IMR-90 (cell line): ENCODE measurements at regions not wholly inside any gene's neighbourhood (a gene's known extent, or its start where the extent isn't known, plus 50 kb on each side); places are given as distances from the start of the nearest gene placed in this dataset.

Experiments
- ATAC-seq: fragments of 200-7000 bp; cut with Tn5 transposase; 2 replicates; pipeline ENCODE4 v1.9.1; 2020; ENCODE audit warnings: low read depth, mild to moderate bottlenecking, moderate library complexity
- BruUV-seq: library from RNA; stranded (reverse); fragments of 400-500 nt; replicated peaks from 2 replicates; lab custom pipeline; 2021; lab: Mats Ljungman, UMichigan
- CTCF ChIA-PET: fragments of 300-600 bp; formaldehyde crosslinking; extraction: SDS; loops from one replicate; lab custom pipeline; 2021; ENCODE audit warnings: antibody characterized with exemption; lab: Yijun Ruan, JAX
- POLR2A ChIA-PET: fragments of 300-600 bp; sonication (Branson Sonifier 250); formaldehyde crosslinking; loops from one replicate; lab custom pipeline; 2022; ENCODE audit warnings: antibody characterized with exemption; ENCODE audit not compliant: unreplicated experiment; lab: Charles Lee
- DNase-seq: peaks from one replicate; pipeline ENCODE4 v3.0.0; 2013
- H2AFZ ChIP-seq: replicated peaks from 2 replicates; pipeline ENCODE3; 2013; ENCODE audit warnings: low read length, mild to moderate bottlenecking; ENCODE audit not compliant: poor library complexity
- H2AK5ac ChIP-seq: 2 replicates; pipeline ENCODE4 v1.6.1; 2013; ENCODE audit warnings: low read depth, low read length, inconsistent platforms
- H2AK9ac ChIP-seq: replicated peaks from 2 replicates; pipeline ENCODE3; 2013; ENCODE audit warnings: mild to moderate bottlenecking, low read depth, low read length, moderate library complexity; ENCODE audit not compliant: poor library complexity
- H2BK120ac ChIP-seq: 2 replicates; pipeline ENCODE4 v1.6.1; 2013; ENCODE audit warnings: low read depth, low read length, inconsistent platforms
- H2BK15ac ChIP-seq: 3 replicates; pipeline ENCODE4 v1.6.1; 2013; ENCODE audit warnings: low read depth, low read length, inconsistent platforms
- H2BK20ac ChIP-seq: 2 replicates; pipeline ENCODE4 v1.6.1; 2013; ENCODE audit warnings: low read depth, mild to moderate bottlenecking, inconsistent platforms, low read length, moderate library complexity
- H2BK5ac ChIP-seq: 2 replicates; pipeline ENCODE4 v1.6.1; 2013; ENCODE audit warnings: mild to moderate bottlenecking, low read depth, low read length, inconsistent platforms; ENCODE audit not compliant: poor library complexity, severe bottlenecking
- H3K14ac ChIP-seq: replicated peaks from 2 replicates; pipeline ENCODE4 v1.6.1; 2013; ENCODE audit warnings: low read depth, low read length, inconsistent platforms
- H3K18ac ChIP-seq: 2 replicates; pipeline ENCODE4 v1.6.1; 2013; ENCODE audit warnings: low read depth, low read length, control low read depth
- H3K23ac ChIP-seq: 2 replicates; pipeline ENCODE4 v1.6.1; 2013; ENCODE audit warnings: low read depth, low read length, inconsistent platforms
- H3K27ac ChIP-seq: 2 replicates; pipeline ENCODE4 v1.5.1; 2013; ENCODE audit warnings: mild to moderate bottlenecking, control low read depth, low read length; ENCODE audit not compliant: insufficient read depth
- H3K27me3 ChIP-seq: 2 replicates; pipeline ENCODE4 v1.6.1; 2013; ENCODE audit warnings: low read length; ENCODE audit not compliant: control insufficient read depth, insufficient read depth
- H3K36me3 ChIP-seq: 2 replicates; pipeline ENCODE4 v1.6.1; 2013; ENCODE audit warnings: low read length, mixed read lengths; ENCODE audit not compliant: control insufficient read depth, insufficient read depth
- H3K4ac ChIP-seq: 2 replicates; pipeline ENCODE4 v1.6.1; 2013; ENCODE audit warnings: low read depth, low read length, inconsistent platforms
- H3K4me1 ChIP-seq: 2 replicates; pipeline ENCODE4 v1.6.1; 2013; ENCODE audit warnings: low read length, mixed read lengths; ENCODE audit not compliant: control insufficient read depth, insufficient read depth
- H3K4me2 ChIP-seq: 2 replicates; pipeline ENCODE4 v1.6.1; 2013; ENCODE audit warnings: low read depth, mild to moderate bottlenecking, control low read depth, low read length, moderate library complexity
- H3K4me3 ChIP-seq: 2 replicates; pipeline ENCODE4 v1.5.1; 2013; ENCODE audit warnings: low read depth, mild to moderate bottlenecking, control low read depth, low read length, moderate library complexity; ENCODE audit not compliant: insufficient read depth
- H3K56ac ChIP-seq: 2 replicates; pipeline ENCODE4 v1.6.1; 2013; ENCODE audit warnings: low read length, inconsistent platforms; ENCODE audit not compliant: insufficient read depth; ENCODE audit errors: extremely low read depth
- H3K79me1 ChIP-seq, 2 experiments: 2 replicates each; pipeline ENCODE4 v1.6.1; 2013; ENCODE audit warnings: low read length in 2 of 2, inconsistent platforms in 1 of 2, low read depth in 1 of 2
- H3K9ac ChIP-seq: 2 replicates; pipeline ENCODE4 v1.6.1; 2013; ENCODE audit warnings: low read depth, low read length, control low read depth
- H3K9me1 ChIP-seq: 2 replicates; pipeline ENCODE4 v1.6.1; 2013; ENCODE audit warnings: low read length, inconsistent platforms; ENCODE audit not compliant: insufficient read depth
- H3K9me3 ChIP-seq: 2 replicates; pipeline ENCODE4 v1.6.1; 2013; ENCODE audit warnings: low read length; ENCODE audit not compliant: control insufficient read depth, insufficient read depth
- H4K20me1 ChIP-seq: 2 replicates; pipeline ENCODE4 v1.6.1; 2013; ENCODE audit warnings: low read length, inconsistent platforms; ENCODE audit not compliant: insufficient read depth
- H4K5ac ChIP-seq: 2 replicates; pipeline ENCODE4 v1.6.1; 2013; ENCODE audit warnings: mild to moderate bottlenecking, low read depth, low read length, control low read depth
- H4K8ac ChIP-seq, 2 experiments: 2 replicates each; pipeline ENCODE4 v1.6.1; 2013; ENCODE audit warnings: low read depth in 2 of 2, low read length in 2 of 2, control low read depth in 1 of 2, inconsistent platforms in 1 of 2
- H4K91ac ChIP-seq: 2 replicates; pipeline ENCODE4 v1.6.1; 2013; ENCODE audit warnings: low read depth, low read length, inconsistent platforms; ENCODE audit not compliant: insufficient read depth
- BHLHE40 ChIP-seq: fragments of 150-350 bp; IDR thresholded peaks from 2 replicates; pipeline ENCODE4 v1.6.1; 2016; ENCODE audit warnings: mild to moderate bottlenecking, low read depth, low read length
- CEBPB ChIP-seq: IDR thresholded peaks from 2 replicates; pipeline ENCODE4 v1.6.1; 2012; ENCODE audit warnings: low read depth, low read length, improper control_type of control experiment
- CHD1 ChIP-seq: IDR thresholded peaks from 2 replicates; pipeline ENCODE4 v1.6.1; 2012; ENCODE audit warnings: low read depth, low read length, improper control_type of control experiment
- CTCF ChIP-seq: conservative IDR thresholded peaks from 2 replicates; pipeline ENCODE4 v1.5.1; 2012; ENCODE audit warnings: mild to moderate bottlenecking, low read depth, low read length, improper control_type of control experiment
- ELK1 ChIP-seq: fragments of 150-350 bp; IDR thresholded peaks from 2 replicates; pipeline ENCODE4 v1.6.1; 2016; ENCODE audit warnings: low read depth, mild to moderate bottlenecking, low read length, moderate library complexity, borderline replicate concordance
- FOS ChIP-seq: fragments of 150-350 bp; IDR thresholded peaks from 2 replicates; pipeline ENCODE4 v1.6.1; 2016; ENCODE audit warnings: low read depth, low read length
- MAFK ChIP-seq: IDR thresholded peaks from 2 replicates; pipeline ENCODE4 v1.6.1; 2012; ENCODE audit warnings: low read depth, low read length, improper control_type of control experiment
- MAZ ChIP-seq: IDR thresholded peaks from 2 replicates; pipeline ENCODE4 v1.6.1; 2012; ENCODE audit warnings: low read depth, mild to moderate bottlenecking, low read length, improper control_type of control experiment, moderate library complexity, borderline replicate concordance
- MXI1 ChIP-seq: IDR thresholded peaks from 2 replicates; pipeline ENCODE4 v1.6.1; 2012; ENCODE audit warnings: low read depth, mild to moderate bottlenecking, low read length, moderate library complexity, borderline replicate concordance
- NFE2L2 ChIP-seq: fragments of 150-350 bp; IDR thresholded peaks from 2 replicates; pipeline ENCODE4 v1.6.1; 2016; ENCODE audit warnings: low read depth, mild to moderate bottlenecking, low read length
- POLR2A ChIP-seq: IDR thresholded peaks from 2 replicates; pipeline ENCODE4 v1.6.1; 2012; ENCODE audit warnings: mild to moderate bottlenecking, low read depth, low read length
- RAD21 ChIP-seq: IDR thresholded peaks from 2 replicates; pipeline ENCODE4 v1.6.1; 2012; ENCODE audit warnings: low read length, improper control_type of control experiment
- RCOR1 ChIP-seq: IDR thresholded peaks from 2 replicates; pipeline ENCODE4 v1.6.1; 2012; ENCODE audit warnings: mild to moderate bottlenecking, low read length, improper control_type of control experiment; ENCODE audit not compliant: insufficient replicate concordance
- SMC3 ChIP-seq: fragments of 150-350 bp; IDR thresholded peaks from 2 replicates; pipeline ENCODE4 v1.6.1; 2016; ENCODE audit warnings: low read depth, mild to moderate bottlenecking, antibody characterized with exemption, low read length, moderate library complexity
- USF2 ChIP-seq: fragments of 150-350 bp; IDR thresholded peaks from 2 replicates; pipeline ENCODE4 v1.6.1; 2017; ENCODE audit warnings: mild to moderate bottlenecking, antibody characterized with exemption, low read length, low read depth
- WGBS, 2 experiments: methylation state at CpG; one replicate each; pipeline versions ENCODE4 v1.1.5 to v1.1.7; 2013; ENCODE audit warnings: missing lambda C conversion rate in 2 of 2; ENCODE audit not compliant: insufficient read length in 1 of 2; ENCODE audit errors: extremely low coverage in 2 of 2; 5-methylcytosine and 5-hydroxymethylcytosine counted together
- dilution Hi-C: fragments of 300-500 bp; cut with HindIII; formaldehyde crosslinking; loops from one replicate; pipeline ENCODE4 v1.14.3; 2018; ENCODE audit warnings: low sequenced_read_pairs; ENCODE audit not compliant: unreplicated experiment
- in situ Hi-C: fragments of 300-500 bp; cut with MboI; formaldehyde crosslinking; loops from 3 replicates; pipeline ENCODE4 v1.14.3; 2019; ENCODE audit warnings: low sequenced_read_pairs, inconsistent platforms, mixed read lengths
- intact Hi-C: fragments of 100-400 bp; cut with micrococcal nuclease; formaldehyde crosslinking; loops from 2 replicates; pipeline ENCODE4 v1.10.0; 2022

GRCh38 chr12:89206390-89206789 is 145.9 kb downstream of the DUSP6 start:
- Histone ChIP-seq H3K18ac (no peak overlapping the region), H2BK20ac (no peak overlapping the region), H2BK15ac (no peak overlapping the region), H3K9me1 (no peaks in the 10 kb centered on the region), H3K4me3 (no peak overlapping the region), H4K91ac (no peak overlapping the region), H2BK5ac (no peak overlapping the region), H3K36me3 (no peaks in the 10 kb centered on the region), H3K27ac (no peak overlapping the region), H3K4me2 (no peak overlapping the region), H4K20me1 (no peaks in the 10 kb centered on the region), H3K9ac (no peak overlapping the region), H3K14ac (no peak overlapping the region), H3K79me1 (no peaks in the 10 kb centered on the region), H2AK5ac (no peak overlapping the region), H3K56ac (no peak overlapping the region), H2BK120ac (no peak overlapping the region), H3K23ac (no peak overlapping the region), H3K4me1 (no peaks in the 10 kb centered on the region), H3K4ac (no peak overlapping the region), H2AFZ (no peak overlapping the region), H4K5ac (no peak overlapping the region), H2AK9ac (no peak overlapping the region), H4K8ac (no peak overlapping the region), H3K27me3 (no peaks in the 10 kb centered on the region), H3K9me3 (no peaks in the 10 kb centered on the region)
- BruUV-seq, result no TSS peak
- WGBS, 2 experiments, result no CpG with 5 or more reads among the region's 1 CpG
- intact Hi-C loops (no loop called here), dilution Hi-C loops (no loop called here), in situ Hi-C loops (no loop called here)
- ATAC-seq (no peak), DNase-seq (no peak)
- CTCF ChIA-PET, result no interaction called here
- TF ChIP-seq MAZ, result no peak
- no peak for TF ChIP-seq CHD1
- no peak for TF ChIP-seq MAFK
- TF ChIP-seq BHLHE40, result no peak
- no peak for TF ChIP-seq MXI1
- TF ChIP-seq ELK1, result no peak
- TF ChIP-seq RCOR1, result no peak
- no peak for TF ChIP-seq USF2
- TF ChIP-seq CTCF, result no peak
- no peak for TF ChIP-seq FOS
- no peak for TF ChIP-seq NFE2L2
- TF ChIP-seq SMC3, result no peak
- no peak for TF ChIP-seq CEBPB
- no peak for TF ChIP-seq RAD21
- TF ChIP-seq POLR2A, result no peak
- POLR2A ChIA-PET, result no interaction called here
